HG03196 (cell line): ENCODE measurements at regions not wholly inside any gene's neighbourhood (a gene's known extent, or its start where the extent isn't known, plus 50 kb on each side); places are given as distances from the start of the nearest gene placed in this dataset.

ENCODE experiments used
- ATAC-seq: cut with Tn5 transposase; IDR thresholded peaks from one replicate; pipeline ENCODE4 v1.9.1; 2021; ENCODE audit not compliant: unreplicated experiment

- no peak for ATAC-seq
Observed at GRCh38 chr3:168191856-168192255, 96.1 kb upstream of the GOLIM4 start.

DNA sequence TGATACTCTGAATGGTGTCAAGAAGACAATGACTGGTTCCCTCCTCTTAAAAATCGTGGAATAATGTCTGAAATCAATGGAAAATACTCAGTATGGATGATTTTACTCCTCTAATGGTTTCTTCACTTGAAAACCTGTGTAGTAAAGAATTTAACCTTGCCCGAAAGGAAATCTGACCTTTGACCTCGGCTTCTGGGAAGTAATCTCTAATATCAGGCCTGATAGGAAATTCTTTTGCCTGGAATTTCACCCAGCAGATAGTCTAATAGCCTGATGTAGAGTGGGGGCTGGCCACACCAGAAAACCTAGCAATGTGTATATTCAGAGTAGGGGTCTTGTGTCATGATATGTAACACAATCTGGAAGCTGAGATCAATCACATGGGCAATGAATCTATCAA, 91.5 kb upstream of the GOLIM4 start:
- ATAC-seq = no peak

DNA sequence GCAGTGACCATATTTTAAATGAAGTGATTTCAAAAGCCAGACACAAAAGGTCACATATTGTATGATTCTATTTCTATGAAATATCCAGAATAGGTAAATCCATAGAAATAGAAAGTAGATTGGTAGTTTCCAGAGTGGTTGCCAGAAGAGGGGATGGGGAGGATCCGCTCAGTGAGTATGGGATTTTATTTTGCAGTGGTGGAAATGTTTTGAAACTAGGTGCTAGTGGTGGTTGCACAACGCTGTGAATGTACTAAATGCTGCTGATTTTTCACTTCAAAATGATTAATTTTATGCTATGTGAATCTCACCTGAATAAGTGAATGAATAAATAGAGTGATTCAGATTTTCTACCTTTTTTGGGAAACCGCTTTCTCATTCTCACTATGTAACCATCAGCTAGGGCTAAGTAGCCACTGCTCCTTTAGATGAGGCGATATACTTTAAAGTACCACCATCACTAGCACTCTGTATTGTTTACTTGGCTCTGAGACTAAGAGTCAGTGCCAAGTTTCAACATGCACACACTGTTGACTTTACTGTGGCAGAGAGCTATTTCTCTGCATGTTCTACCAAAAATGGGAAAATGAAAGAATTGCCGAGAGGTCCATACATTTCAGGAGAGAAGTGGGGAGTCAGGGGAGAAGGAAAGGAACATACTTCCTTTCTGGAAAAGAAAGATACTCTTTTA, 90.7 kb upstream of the GOLIM4 start:
- no peak for ATAC-seq

GRCh38 chr3:168183774-168184173, 88.0 kb upstream of the GOLIM4 start:
- no peak for ATAC-seq

DNA sequence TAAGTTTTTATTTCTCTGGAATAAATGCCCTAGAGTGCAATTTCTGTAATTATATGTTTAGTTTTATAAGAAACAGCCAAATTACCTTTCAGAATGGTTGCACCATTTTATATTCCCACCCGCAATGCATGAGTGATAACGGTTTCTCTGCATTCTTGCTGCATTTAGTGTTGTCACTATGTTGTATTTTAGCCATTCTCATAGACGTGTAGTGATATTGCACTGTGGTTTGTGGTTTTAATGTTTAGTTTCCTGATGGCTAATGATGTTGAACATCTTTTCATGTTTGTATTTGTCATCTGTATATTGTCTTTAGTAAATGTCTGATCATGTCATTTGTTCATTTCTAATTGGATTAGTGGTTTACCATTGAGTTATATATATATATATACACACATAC, 73.0 kb upstream of the GOLIM4 start:
- ATAC-seq = no peak

DNA sequence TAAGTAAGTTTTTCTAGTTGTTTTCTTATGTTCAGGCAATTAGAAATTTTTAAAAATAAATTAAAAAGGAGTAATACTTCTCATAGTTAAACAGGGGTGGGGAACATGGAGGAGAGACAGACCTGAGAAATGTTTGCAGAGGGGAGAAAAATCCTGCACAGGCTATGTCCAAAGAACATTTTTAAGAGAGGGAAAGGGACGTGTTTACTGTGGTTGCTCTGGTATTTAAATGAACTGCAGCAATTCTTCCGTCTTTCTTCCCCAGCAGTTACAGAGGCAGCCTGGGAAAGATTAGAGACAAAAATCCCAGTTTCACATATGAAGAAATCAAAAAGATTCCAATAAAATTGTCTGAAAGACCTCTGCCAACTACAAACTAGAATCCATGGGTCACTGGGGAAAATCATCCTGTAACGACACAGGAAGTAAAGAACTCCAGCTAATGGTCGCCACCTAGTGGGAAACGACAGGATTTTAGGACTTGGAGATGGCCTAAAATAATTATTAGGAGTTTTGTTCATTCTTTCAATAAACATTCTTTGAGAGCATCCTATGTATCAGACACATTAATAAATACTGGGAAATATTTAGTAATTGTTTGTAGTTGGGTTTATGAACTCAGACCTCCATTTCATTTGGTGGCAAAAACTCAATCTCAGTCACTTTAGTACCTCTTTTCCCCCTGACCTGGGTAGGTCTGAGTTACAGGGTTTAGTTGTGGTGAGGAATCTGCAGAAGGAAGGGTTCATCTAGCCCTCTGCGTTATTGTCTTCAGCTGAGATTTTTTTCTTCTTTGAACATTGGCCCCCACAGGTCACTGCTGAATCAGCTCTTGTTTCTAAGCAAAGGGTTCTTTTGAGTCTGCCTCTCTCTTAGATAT, 69.9 kb upstream of the GOLIM4 start:
- ATAC-seq = peak; percentile 78

GRCh38 chr3:168162172-168162571, 66.4 kb upstream of the GOLIM4 start:
- ATAC-seq = no peak

- no peak for ATAC-seq
Observed at GRCh38 chr3:168161696-168162095, 66.0 kb upstream of the GOLIM4 start.

- no peak for ATAC-seq
Observed at GRCh38 chr3:168157903-168158302, 62.2 kb upstream of the GOLIM4 start.

DNA sequence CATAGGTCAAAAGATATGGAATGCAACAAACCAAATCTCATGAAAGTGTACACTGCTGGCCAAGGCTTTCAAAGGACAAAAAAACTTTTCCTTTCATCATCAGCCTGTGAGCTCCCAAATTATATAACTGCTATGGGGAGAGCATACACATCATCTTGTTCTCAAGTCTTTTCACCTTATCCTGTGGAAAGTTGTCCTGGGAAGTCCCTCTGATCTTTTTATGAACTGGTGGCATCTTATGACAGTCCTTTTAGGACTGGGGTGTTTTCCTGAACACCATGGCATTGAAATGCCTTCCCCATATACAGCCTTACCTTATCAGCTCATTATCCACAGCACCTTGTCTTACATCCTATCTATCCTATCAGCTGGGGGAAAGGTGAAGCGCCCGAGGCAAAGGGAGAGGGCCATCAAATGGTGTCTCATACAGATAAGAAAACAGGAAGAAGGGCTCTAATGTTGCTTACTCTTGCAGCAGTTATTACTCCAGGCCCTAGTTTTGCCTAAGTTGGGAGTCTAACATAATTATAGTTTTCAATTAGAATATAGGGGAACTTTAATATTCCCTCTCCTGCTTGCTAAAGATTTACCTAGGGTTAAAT, 61.5 kb upstream of the GOLIM4 start:
- ATAC-seq = no peak

DNA sequence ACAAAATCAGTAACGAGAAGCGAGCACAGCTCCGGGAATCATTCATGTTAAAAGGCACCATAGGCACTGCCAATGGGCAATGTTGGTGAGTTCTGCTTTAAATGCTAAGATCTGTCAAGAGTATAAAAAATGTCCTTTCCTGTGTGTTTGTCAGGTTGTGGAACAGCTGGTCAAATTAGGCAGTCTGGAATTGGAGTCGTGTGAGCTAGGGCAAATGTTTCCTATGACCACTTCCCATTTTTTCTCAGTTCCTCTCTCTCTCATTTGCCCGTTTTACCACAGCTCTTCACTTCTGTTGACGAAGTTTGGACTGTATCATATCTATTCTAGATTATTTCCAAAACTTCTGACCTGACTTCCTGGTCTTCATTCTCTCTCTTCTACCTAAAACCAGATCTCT, 60.8 kb upstream of the GOLIM4 start:
- ATAC-seq = no peak

DNA sequence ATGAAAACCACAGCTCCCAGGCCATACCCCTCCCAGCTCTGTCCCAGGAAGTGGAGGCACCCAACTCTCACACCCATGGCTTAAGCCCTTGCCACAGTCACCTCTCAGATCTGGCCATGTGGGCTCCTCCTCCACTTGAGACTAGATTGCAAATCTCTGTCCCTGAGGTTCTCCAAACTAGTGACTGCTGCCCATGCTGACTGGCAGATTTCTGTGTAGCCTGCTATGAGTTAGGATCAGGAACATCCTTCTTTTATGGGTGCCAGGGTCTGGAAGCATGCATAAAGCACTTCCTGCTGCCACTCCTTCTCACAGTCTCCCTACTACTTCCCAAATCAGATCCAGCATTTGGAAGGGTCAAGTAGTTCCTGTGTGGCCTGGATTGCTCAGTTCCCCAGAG, 59.6 kb upstream of the GOLIM4 start:
- ATAC-seq = no peak

- no peak for ATAC-seq
Observed at GRCh38 chr3:168154089-168154488, 58.4 kb upstream of the GOLIM4 start.

- ATAC-seq = no peak
Observed at GRCh38 chr3:168152149-168152548, 56.4 kb upstream of the GOLIM4 start.
